BLaER1 (cell line): ENCODE measurements at regions not wholly inside any gene's neighbourhood (a gene's known extent, or its start where the extent isn't known, plus 50 kb on each side); places are given as distances from the start of the nearest gene placed in this dataset.

Experiments used
- H3K27ac ChIP-seq: shearing (Covaris generic); formaldehyde crosslinking; 2 replicates; pipeline ENCODE4 v1.8.1; 2022
- H3K27me3 ChIP-seq: shearing (Covaris generic); formaldehyde crosslinking; 2 replicates; pipeline ENCODE4 v1.8.1; 2022
- H3K36me3 ChIP-seq: shearing (Covaris generic); formaldehyde crosslinking; 2 replicates; pipeline ENCODE4 v1.8.1; 2022
- H3K4me1 ChIP-seq: shearing (Covaris generic); formaldehyde crosslinking; 2 replicates; pipeline ENCODE4 v1.8.1; 2022
- H3K4me2 ChIP-seq: shearing (Covaris generic); formaldehyde crosslinking; 2 replicates; pipeline ENCODE4 v1.8.1; 2022
- H3K4me3 ChIP-seq: shearing (Covaris generic); formaldehyde crosslinking; 2 replicates; pipeline ENCODE4 v1.8.1; 2022
- H3K9ac ChIP-seq: shearing (Covaris generic); formaldehyde crosslinking; 2 replicates; pipeline ENCODE4 v1.8.1; 2022
- H3K9me3 ChIP-seq: shearing (Covaris generic); formaldehyde crosslinking; 2 replicates; pipeline ENCODE4 v1.8.1; 2022
- H4K20me1 ChIP-seq: shearing (Covaris generic); formaldehyde crosslinking; 2 replicates; pipeline ENCODE4 v1.8.1; 2022
- Cebpa-rat ChIP-seq: shearing (Covaris generic); IDR thresholded peaks from 2 replicates; pipeline ENCODE4 v1.8.1; 2022

DNA sequence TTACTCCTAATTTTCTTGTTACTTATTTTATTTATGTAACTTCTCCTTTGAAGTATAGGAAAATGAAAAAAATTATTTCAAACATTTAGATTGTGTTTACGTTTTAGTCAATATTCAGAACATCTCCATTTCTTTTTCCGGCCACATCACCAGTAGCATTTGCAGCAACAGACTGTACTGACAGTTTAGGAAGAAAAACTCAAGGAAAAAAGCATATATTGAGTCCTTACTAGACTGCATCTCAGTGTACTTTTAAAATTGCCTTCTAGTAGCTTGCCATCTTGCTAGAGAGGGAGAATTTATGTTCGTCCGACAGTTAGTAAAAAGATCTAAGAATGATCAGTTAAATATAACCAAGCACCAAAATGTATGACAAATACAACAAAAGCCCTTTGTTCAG lies 625.0 kb upstream of the MIS18BP1 start:
- Histone ChIP-seq H3K27me3 (no peaks in the 10 kb centered on the region), H3K36me3 (no peaks in the 10 kb centered on the region), H3K9me3 (no peaks in the 10 kb centered on the region; the same call in 1 of the 2 replicates), H3K9ac (no peak overlapping the region), H3K4me3 (no peak overlapping the region), H4K20me1 (no peaks in the 10 kb centered on the region), H3K27ac (no peak overlapping the region), H3K4me2 (no peak overlapping the region), H3K4me1 (no peaks in the 10 kb centered on the region)
- no peak for TF ChIP-seq Cebpa-rat

GRCh38 chr14:45868863-45869262 lies 615.9 kb upstream of the MIS18BP1 start:
- Histone ChIP-seq H3K9ac (no peak overlapping the region), H3K9me3 (peaks cover 23% of the 10 kb centered on the region), H3K36me3 (no peaks in the 10 kb centered on the region), H3K27ac (no peak overlapping the region), H3K27me3 (no peaks in the 10 kb centered on the region), H3K4me3 (no peak overlapping the region), H3K4me1 (peaks cover 12% of the 10 kb centered on the region; the same call in 1 of the 2 replicates), H3K4me2 (no peak overlapping the region), H4K20me1 (no peaks in the 10 kb centered on the region)
- no peak for TF ChIP-seq Cebpa-rat

- Histone ChIP-seq H3K4me3 (no peak overlapping the region), H4K20me1 (no peaks in the 10 kb centered on the region), H3K4me1 (peaks cover 12% of the 10 kb centered on the region; the same call in 1 of the 2 replicates), H3K36me3 (no peaks in the 10 kb centered on the region), H3K9ac (no peak overlapping the region), H3K27ac (no peak overlapping the region), H3K9me3 (peaks cover 23% of the 10 kb centered on the region), H3K4me2 (no peak overlapping the region), H3K27me3 (no peaks in the 10 kb centered on the region)
- no peak for TF ChIP-seq Cebpa-rat
These were observed 615.4 kb upstream of the MIS18BP1 start for GRCh38 chr14:45868377-45868776.

GRCh38 chr14:45867046-45867894 lies 614.3 kb upstream of the MIS18BP1 start:
- Histone ChIP-seq H3K4me2 (no peak overlapping the region), H3K27ac (no peak overlapping the region), H4K20me1 (no peaks in the 10 kb centered on the region), H3K9ac (no peak overlapping the region), H3K4me1 (peaks cover 12% of the 10 kb centered on the region; the same call in 1 of the 2 replicates), H3K9me3 (peaks cover 19% of the 10 kb centered on the region), H3K4me3 (no peak overlapping the region), H3K36me3 (no peaks in the 10 kb centered on the region), H3K27me3 (no peaks in the 10 kb centered on the region)
- TF ChIP-seq Cebpa-rat: no peak

DNA sequence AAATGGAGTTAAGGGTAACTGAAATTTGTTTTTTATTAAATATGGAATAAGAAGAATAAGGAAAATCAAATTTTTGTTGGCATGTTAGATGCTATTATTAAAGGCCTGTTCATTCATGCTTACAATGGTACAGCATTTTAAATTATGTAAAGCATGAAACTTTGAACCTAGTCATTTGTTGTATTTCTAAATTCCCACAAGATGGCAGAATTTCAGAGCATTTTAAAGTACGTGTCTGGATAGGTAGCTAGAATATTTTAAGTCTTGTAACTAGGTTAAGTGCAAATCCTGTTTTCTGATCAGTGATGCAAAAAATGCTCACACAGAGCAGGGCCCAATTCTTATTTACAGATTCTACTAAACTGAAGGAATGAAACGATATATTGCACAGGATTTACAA lies 585.6 kb upstream of the MIS18BP1 start:
- Histone ChIP-seq H3K9ac (no peak overlapping the region), H3K27ac (no peak overlapping the region)
- TF ChIP-seq Cebpa-rat: no peak

DNA sequence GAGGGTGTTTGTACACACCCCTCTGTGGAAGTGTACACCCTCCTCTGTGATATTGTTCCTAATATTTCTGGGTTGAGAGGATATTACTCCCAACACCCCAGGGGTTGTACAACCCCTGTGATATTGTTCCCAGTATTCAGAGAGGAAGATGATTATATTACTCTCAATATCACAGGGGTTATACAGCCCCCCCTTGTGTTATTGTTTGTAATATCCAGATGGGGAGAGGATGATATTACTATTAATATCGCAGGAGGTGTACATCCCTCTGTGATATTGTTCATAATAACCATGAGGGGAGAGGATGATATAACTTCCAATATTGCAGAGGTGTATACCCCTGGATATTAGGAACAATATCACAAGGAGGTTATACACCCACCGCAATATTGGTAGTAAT lies 566.1 kb upstream of the MIS18BP1 start:
- TF ChIP-seq Cebpa-rat: no peak
- no peak overlapping the region for H3K9ac ChIP-seq
- no peaks in the 10 kb centered on the region for H3K36me3 ChIP-seq
- H3K4me1 ChIP-seq: no peaks in the 10 kb centered on the region
- no peak overlapping the region for H3K4me3 ChIP-seq
- H3K27me3 ChIP-seq: no peaks in the 10 kb centered on the region
- no peak overlapping the region for H3K4me2 ChIP-seq
- H3K9me3 ChIP-seq: peaks cover 11% of the 10 kb centered on the region
- H4K20me1 ChIP-seq: no peaks in the 10 kb centered on the region
- H3K27ac ChIP-seq: no peak overlapping the region

More for the DNA sequence above, 585.6 kb upstream of the MIS18BP1 start:
- Histone ChIP-seq H3K36me3 (no peaks in the 10 kb centered on the region), H3K4me1 (peaks cover 6% of the 10 kb centered on the region; the same call in 1 of the 2 replicates), H3K4me3 (no peak overlapping the region), H3K27me3 (no peaks in the 10 kb centered on the region), H3K4me2 (no peak overlapping the region), H4K20me1 (no peaks in the 10 kb centered on the region), H3K9me3 (no peaks in the 10 kb centered on the region)

GRCh38 chr14:45811155-45811554 lies 558.2 kb upstream of the MIS18BP1 start:
- H3K27ac ChIP-seq: no peak overlapping the region
- TF ChIP-seq Cebpa-rat: no peak
- peaks cover 6% of the 10 kb centered on the region; the same call in 1 of the 2 replicates for H3K9me3 ChIP-seq
- H3K4me2 ChIP-seq: peak overlapping the region; percentile 74
- no peaks in the 10 kb centered on the region for H3K27me3 ChIP-seq
- H3K9ac ChIP-seq: no peak overlapping the region
- no peaks in the 10 kb centered on the region for H4K20me1 ChIP-seq
- H3K36me3 ChIP-seq: no peaks in the 10 kb centered on the region
- H3K4me1 ChIP-seq: peaks cover 50% of the 10 kb centered on the region
- H3K4me3 ChIP-seq: no peak overlapping the region

DNA sequence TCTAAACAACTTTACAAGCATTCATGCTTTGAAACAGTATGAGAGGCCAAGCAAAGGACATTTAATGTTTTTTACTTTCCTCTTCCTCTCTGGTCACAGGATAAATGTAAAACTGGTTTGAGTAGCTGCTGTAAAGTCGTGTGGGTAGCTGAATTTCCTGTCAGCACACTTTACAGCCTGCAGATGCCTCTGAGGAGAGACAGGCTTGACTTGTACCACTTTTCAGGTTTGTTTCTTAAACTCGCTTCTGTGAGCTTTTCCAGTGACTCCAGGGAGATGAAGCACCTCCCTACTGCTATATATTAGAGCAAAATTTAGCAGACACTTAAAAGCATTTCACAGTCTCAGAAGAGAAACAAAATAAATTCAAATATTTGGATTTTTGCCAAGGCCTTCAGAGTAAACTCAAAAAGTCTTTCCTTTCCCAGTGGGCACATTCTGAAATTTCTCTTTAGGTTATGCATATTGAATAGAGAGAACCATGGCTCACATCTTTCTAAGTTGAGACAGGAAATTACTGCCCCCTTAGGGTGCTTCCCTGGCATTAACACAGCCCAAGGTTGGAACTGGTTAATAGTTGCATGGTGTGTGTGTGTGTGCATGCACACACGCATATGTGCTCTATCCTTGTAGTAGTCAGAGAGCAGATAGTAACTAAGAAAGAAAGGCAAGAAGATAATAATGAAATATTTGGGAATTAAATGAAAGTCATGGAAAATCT lies 557.3 kb upstream of the MIS18BP1 start:
- Histone ChIP-seq H3K9me3 (peaks cover 6% of the 10 kb centered on the region; the same call in 1 of the 2 replicates), H3K4me1 (peaks cover 50% of the 10 kb centered on the region), H3K36me3 (no peaks in the 10 kb centered on the region), H3K9ac (0 out of 2 replicates have a peak overlapping the region, but pooled peaks have one; percentile 0), H4K20me1 (no peaks in the 10 kb centered on the region), H3K4me3 (no peak overlapping the region), H3K27ac (0 out of 2 replicates have a peak overlapping the region, but pooled peaks have one; percentile 8), H3K27me3 (no peaks in the 10 kb centered on the region), H3K4me2 (peak overlapping the region; percentile 74)
- TF ChIP-seq Cebpa-rat: no peak

DNA sequence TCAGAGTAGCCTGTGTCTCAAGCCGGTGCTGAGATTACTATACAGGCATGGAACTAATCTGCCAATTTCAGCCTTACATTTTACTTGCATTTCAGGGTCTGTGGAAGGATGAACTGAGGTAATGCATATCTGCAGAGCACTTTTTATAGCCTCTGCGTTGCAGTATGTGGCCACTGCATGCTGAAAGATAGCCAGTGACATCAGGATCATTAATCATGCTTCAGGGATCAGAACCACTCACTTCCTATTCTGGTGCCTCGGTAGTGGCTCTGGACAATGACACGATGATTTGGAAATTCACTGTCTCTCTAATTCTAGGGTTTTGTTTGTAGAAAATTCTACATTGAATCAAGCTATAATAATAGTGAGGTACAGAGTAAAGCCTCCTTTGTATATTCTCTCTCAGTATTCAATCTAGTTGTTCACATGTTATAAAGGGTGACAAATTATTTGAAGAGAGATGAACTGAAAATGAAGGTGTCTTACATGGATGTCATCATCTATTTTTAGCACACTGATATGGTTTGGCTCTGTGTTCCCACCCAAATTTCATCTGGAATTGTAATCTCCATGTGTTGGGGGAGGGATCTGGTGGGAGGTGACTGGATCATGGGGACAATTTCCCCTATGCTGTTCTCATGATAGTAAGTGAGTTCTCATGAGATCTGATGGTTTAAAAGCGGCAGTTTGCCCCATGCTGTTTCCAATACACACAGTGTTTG lies 554.3 kb upstream of the MIS18BP1 start:
- Histone ChIP-seq H3K4me1 (peaks cover 44% of the 10 kb centered on the region), H3K27ac (no peak overlapping the region), H3K27me3 (no peaks in the 10 kb centered on the region), H3K4me2 (no peak overlapping the region), H3K9ac (no peak overlapping the region), H3K4me3 (no peak overlapping the region), H3K36me3 (no peaks in the 10 kb centered on the region), H3K9me3 (no peaks in the 10 kb centered on the region), H4K20me1 (no peaks in the 10 kb centered on the region)
- TF ChIP-seq Cebpa-rat: no peak
